K562 (cell line): ENCODE measurements at regions not wholly inside any gene's neighbourhood (a gene's known extent, or its start where the extent isn't known, plus 50 kb on each side); places are given as distances from the start of the nearest gene placed in this dataset.

Source experiments
- ATAC-seq: fragments of 200-7000 bp; cut with Tn5 transposase; 3 replicates; pipeline ENCODE4 v1.9.1; 2020; ENCODE audit warnings: moderate library complexity
- BruUV-seq: library from RNA; stranded (reverse); fragments of 400-500 nt; replicated peaks from 2 replicates; lab custom pipeline; 2021; lab: Mats Ljungman, UMichigan
- CTCF ChIA-PET: fragments of 300-600 bp; formaldehyde crosslinking; extraction: SDS; loops from one replicate; lab custom pipeline; 2021; ENCODE audit warnings: low intra/inter-chr PET ratio; lab: Yijun Ruan, JAX
- POLR2A ChIA-PET: fragments of 300-600, 350-650 bp; sonication (Branson Sonifier 250); formaldehyde crosslinking; extraction: SDS; loops from one replicate; lab custom pipeline; 2021; ENCODE audit warnings: antibody characterized with exemption, inconsistent platforms; lab: Yijun Ruan, JAX
- DNase-seq, 4 experiments: peaks; one replicate each; pipeline versions ENCODE4 v3.0.0 to v3.0.0-alpha.2; 2011 to 2018; ENCODE audit warnings: low spot score in 3 of 4, mixed read lengths in 3 of 4; ENCODE audit errors: extremely low read depth in 1 of 4
- FAIRE-seq: peaks from 2 replicates; lab custom pipeline; 2011; peaks lifted over from hg19 to GRCh38; lab: Jason Lieb, UNC
- H2AFZ ChIP-seq: 2 replicates; pipeline ENCODE4 v1.6.0; 2011; ENCODE audit warnings: low read depth, low read length, control low read depth, inconsistent platforms
- H3K27ac ChIP-seq: fragments of 200-600 bp; 3 replicates; pipeline ENCODE4 v1.8.0; 2011; ENCODE audit warnings: low read depth, mild to moderate bottlenecking, control low read depth, inconsistent platforms, low read length, moderate library complexity, mixed read lengths; ENCODE audit errors: extremely low read depth
- H3K27me3 ChIP-seq, 2 experiments: fragments of 300-600 bp in 1 of 2; 2 replicates in 1 of 2; 3 replicates in 1 of 2; pipeline versions ENCODE4 v1.6.0 to v1.8.0; 2011; ENCODE audit warnings: inconsistent platforms in 2 of 2, low read length in 2 of 2, mild to moderate bottlenecking in 1 of 2, mixed read lengths in 1 of 2, moderate library complexity in 1 of 2; ENCODE audit not compliant: control insufficient read depth in 2 of 2, insufficient read depth in 2 of 2
- H3K36me3 ChIP-seq: fragments of 300-600 bp; 3 replicates; pipeline ENCODE4 v1.8.0; 2011; ENCODE audit warnings: mild to moderate bottlenecking, low read length, inconsistent platforms; ENCODE audit not compliant: control insufficient read depth, insufficient read depth
- H3K4me1 ChIP-seq, 2 experiments: fragments of 200-600 bp in 1 of 2; replicated peaks in 1 of 2; 2 replicates in 1 of 2; 3 replicates in 1 of 2; pipeline versions ENCODE4 v1.5.1 to v1.8.0; 2011; ENCODE audit warnings: inconsistent platforms in 2 of 2, low read length in 2 of 2, mild to moderate bottlenecking in 1 of 2, mixed read lengths in 1 of 2, moderate library complexity in 1 of 2; ENCODE audit not compliant: control insufficient read depth in 2 of 2, insufficient read depth in 2 of 2
- H3K4me2 ChIP-seq: 2 replicates; pipeline ENCODE4 v1.6.1; 2011; ENCODE audit warnings: low read length, control low read depth, inconsistent platforms, mixed read lengths; ENCODE audit not compliant: insufficient read depth
- H3K4me3 ChIP-seq: fragments of 200-600 bp; sonication (generic), shearing (Covaris generic); 2 replicates; pipeline ENCODE4 v1.5.1; 2016; ENCODE audit warnings: control low read depth, inconsistent platforms
- H3K79me2 ChIP-seq: fragments of 200-600 bp; 3 replicates; pipeline ENCODE4 v1.8.0; 2011; ENCODE audit warnings: low read length, inconsistent platforms; ENCODE audit not compliant: control insufficient read depth, insufficient read depth
- H3K9ac ChIP-seq, 2 experiments: 2 replicates each; pipeline versions ENCODE4 v1.6.0 to v1.6.1; 2011; ENCODE audit warnings: low read depth in 2 of 2, low read length in 2 of 2, control low read depth in 1 of 2, inconsistent platforms in 1 of 2, mild to moderate bottlenecking in 1 of 2, mixed read lengths in 1 of 2; ENCODE audit not compliant: insufficient read depth in 1 of 2
- H3K9me1 ChIP-seq: one replicate; pipeline ENCODE4 v1.6.0; 2011; ENCODE audit warnings: inconsistent platforms, mild to moderate bottlenecking, low read length, moderate library complexity; ENCODE audit not compliant: control insufficient read depth, insufficient read depth
- H3K9me3 ChIP-seq: replicated peaks from 2 replicates; pipeline ENCODE4 v1.5.1; 2011; ENCODE audit warnings: low read depth, low read length, inconsistent platforms; ENCODE audit not compliant: control insufficient read depth, insufficient read depth
- H4K20me1 ChIP-seq: replicated peaks from 2 replicates; pipeline ENCODE4 v1.6.1; 2011; ENCODE audit warnings: low read length, inconsistent platforms, mixed read lengths; ENCODE audit not compliant: control insufficient read depth, insufficient read depth
- ELF2 ChIP-seq: fragments of 250-450 bp; sonication (Bioruptor Pico); IDR thresholded peaks from 2 replicates; pipeline ENCODE4 v1.5.0; 2021; ENCODE audit warnings: mild to moderate bottlenecking
- ETS1 ChIP-seq: conservative IDR thresholded peaks from 2 replicates; pipeline ENCODE4 v1.6.1; 2011; ENCODE audit warnings: low read depth, mild to moderate bottlenecking, low read length; ENCODE audit not compliant: control insufficient read depth
- FUS ChIP-seq: fragments of 200-400 bp; formaldehyde crosslinking; optimal IDR thresholded peaks from 2 replicates; pipeline ENCODE3; 2017; ENCODE audit warnings: low read depth, low read length
- HMGN3 ChIP-seq: IDR thresholded peaks from 2 replicates; pipeline ENCODE4 v1.6.1; 2011; ENCODE audit warnings: borderline replicate concordance, low read depth, mild to moderate bottlenecking, mixed read lengths, low read length; ENCODE audit not compliant: insufficient read length; ENCODE audit errors: extremely low read depth
- MBD2 ChIP-seq: sonication (generic); IDR thresholded peaks from 2 replicates; pipeline ENCODE4 v1.6.1; 2016; ENCODE audit warnings: low read depth, borderline replicate concordance
- MCM3 ChIP-seq: fragments of 450-650 bp; IDR thresholded peaks from 2 replicates; pipeline ENCODE4 v1.6.1; 2016
- MED1 ChIP-seq: sonication (generic); formaldehyde crosslinking; IDR thresholded peaks from 2 replicates; pipeline ENCODE4 v1.8.1; 2023; ENCODE audit warnings: missing genetic modification reagents, borderline replicate concordance
- MNT ChIP-seq, 2 experiments: fragments of 450-650 bp; conservative IDR thresholded peaks; 2 replicates each; pipeline ENCODE4 v1.6.1; 2017; ENCODE audit warnings: mild to moderate bottlenecking in 2 of 2, moderate library complexity in 2 of 2
- POLR3A ChIP-seq: IDR thresholded peaks from 2 replicates; pipeline ENCODE4 v1.6.1; 2011; ENCODE audit warnings: borderline replicate concordance, mild to moderate bottlenecking, moderate library complexity; ENCODE audit not compliant: insufficient read length, insufficient read depth; ENCODE audit errors: extremely low read depth
- SMAD1 ChIP-seq: fragments of 150-350 bp; IDR thresholded peaks from 2 replicates; pipeline ENCODE4 v1.6.1; 2014; ENCODE audit warnings: low read length, low read depth; ENCODE audit not compliant: partially characterized antibody
- TCFL5 ChIP-seq: fragments of 250-450 bp; sonication (Bioruptor Pico); conservative IDR thresholded peaks from 2 replicates; pipeline ENCODE4 v1.6.1; 2021; ENCODE audit warnings: mild to moderate bottlenecking, moderate library complexity, matching md5 sums
- TFAP4 ChIP-seq: sonication (generic); formaldehyde crosslinking; IDR thresholded peaks from 2 replicates; pipeline ENCODE4 v1.8.0; 2022; ENCODE audit warnings: missing genetic modification reagents, mild to moderate bottlenecking, moderate library complexity, borderline replicate concordance
- ZFP91 ChIP-seq: sonication (generic); formaldehyde crosslinking; IDR thresholded peaks from 2 replicates; pipeline ENCODE4 v1.8.0; 2022; ENCODE audit warnings: mild to moderate bottlenecking, missing genetic modification reagents
- ZNF121 ChIP-seq: sonication (generic); formaldehyde crosslinking; conservative IDR thresholded peaks from 2 replicates; pipeline ENCODE4 v1.8.0; 2022; ENCODE audit warnings: missing genetic modification reagents
- WGBS: fragments of 100-300 bp; shearing (Covaris generic); methylation state at CpG from one replicate; pipeline ENCODE4 v1.1.6; 2016; ENCODE audit warnings: low coverage, mixed read lengths; ENCODE audit not compliant: insufficient coverage; ENCODE audit errors: missing lambda C conversion rate; 5-methylcytosine and 5-hydroxymethylcytosine counted together
- in situ Hi-C: fragments of 300-500 bp; cut with MboI; formaldehyde crosslinking; loops from 4 replicates; pipeline ENCODE4 v1.15.0; 2018; ENCODE audit warnings: inconsistent platforms, mixed read lengths
- intact Hi-C: fragments of 100-400 bp; cut with micrococcal nuclease; formaldehyde crosslinking; loops from 2 replicates; pipeline ENCODE4 v1.14.2; 2022

- WGBS: 0% methylated on average over 1 of the region's 1 CpG
- in situ Hi-C loops (no loop called here), intact Hi-C loops (no loop called here)
- Histone ChIP-seq H3K27me3 (peaks cover 0 to 4% of the 10 kb centered on the region in 2 experiments; a peak in 3 of 5 replicates), H3K27ac (no peak overlapping the region), H3K4me3 (no peak overlapping the region), H3K4me2 (no peak overlapping the region), H3K4me1 (no peaks in the 10 kb centered on the region), H3K9me3 (no peaks in the 10 kb centered on the region), H4K20me1 (no peaks in the 10 kb centered on the region), H2AFZ (no peak overlapping the region), H3K36me3 (no peaks in the 10 kb centered on the region), H3K9ac (no peak overlapping the region), H3K9me1 (no peaks in the 10 kb centered on the region), H3K79me2 (no peaks in the 10 kb centered on the region)
- BruUV-seq: no TSS peak
- TF ChIP-seq MCM3 (no peak), TCFL5 (CRISPR knock-in tag) (no peak), ZFP91 (CRISPR knock-in tag) (no peak), MED1 (CRISPR knock-in tag) (no peak), SMAD1 (no peak), MNT (conservative IDR thresholded peaks at IDR 0.05) (no peak), ETS1 (no peak), FUS (no peak), MBD2 (no peak), HMGN3 (no peak), ZNF121 (no peak), TFAP4 (no peak), ELF2 (CRISPR knock-in tag) (no peak), POLR3A (no peak)
- FAIRE-seq: no peak
- no peak for ATAC-seq
- ChIA-PET CTCF (no interaction called here), POLR2A (interaction anchor here (0.6 kb wide), 1 partner anchor 34 kb away, joined by 3 read pairs; no protein-coding TSS in a partner anchor)
- DNase-seq: no peak
Measured at GRCh38 chr6:150521482-150521881, 78.2 kb upstream of the PLEKHG1 start.
